K562 (cell line): ENCODE measurements at regions not wholly inside any gene's neighbourhood (a gene's known extent, or its start where the extent isn't known, plus 50 kb on each side); places are given as distances from the start of the nearest gene placed in this dataset.

ENCODE experiments used
- ATAC-seq: fragments of 200-7000 bp; cut with Tn5 transposase; 3 replicates; pipeline ENCODE4 v1.9.1; 2020; ENCODE audit warnings: moderate library complexity
- BruUV-seq: library from RNA; stranded (reverse); fragments of 400-500 nt; replicated peaks from 2 replicates; lab custom pipeline; 2021; lab: Mats Ljungman, UMichigan
- CTCF ChIA-PET: fragments of 300-600 bp; formaldehyde crosslinking; extraction: SDS; loops from one replicate; lab custom pipeline; 2021; ENCODE audit warnings: low intra/inter-chr PET ratio; lab: Yijun Ruan, JAX
- POLR2A ChIA-PET: fragments of 300-600, 350-650 bp; sonication (Branson Sonifier 250); formaldehyde crosslinking; extraction: SDS; loops from one replicate; lab custom pipeline; 2021; ENCODE audit warnings: antibody characterized with exemption, inconsistent platforms; lab: Yijun Ruan, JAX
- DNase-seq, 4 experiments: peaks; one replicate each; pipeline versions ENCODE4 v3.0.0 to v3.0.0-alpha.2; 2011 to 2018; ENCODE audit warnings: low spot score in 3 of 4, mixed read lengths in 3 of 4; ENCODE audit errors: extremely low read depth in 1 of 4
- FAIRE-seq: peaks from 2 replicates; lab custom pipeline; 2011; peaks lifted over from hg19 to GRCh38; lab: Jason Lieb, UNC
- H2AFZ ChIP-seq: 2 replicates; pipeline ENCODE4 v1.6.0; 2011; ENCODE audit warnings: low read depth, low read length, control low read depth, inconsistent platforms
- H3K27ac ChIP-seq: fragments of 200-600 bp; 3 replicates; pipeline ENCODE4 v1.8.0; 2011; ENCODE audit warnings: low read depth, mild to moderate bottlenecking, control low read depth, inconsistent platforms, low read length, moderate library complexity, mixed read lengths; ENCODE audit errors: extremely low read depth
- H3K27me3 ChIP-seq, 2 experiments: fragments of 300-600 bp in 1 of 2; 2 replicates in 1 of 2; 3 replicates in 1 of 2; pipeline versions ENCODE4 v1.6.0 to v1.8.0; 2011; ENCODE audit warnings: inconsistent platforms in 2 of 2, low read length in 2 of 2, mild to moderate bottlenecking in 1 of 2, mixed read lengths in 1 of 2, moderate library complexity in 1 of 2; ENCODE audit not compliant: control insufficient read depth in 2 of 2, insufficient read depth in 2 of 2
- H3K36me3 ChIP-seq: fragments of 300-600 bp; 3 replicates; pipeline ENCODE4 v1.8.0; 2011; ENCODE audit warnings: mild to moderate bottlenecking, low read length, inconsistent platforms; ENCODE audit not compliant: control insufficient read depth, insufficient read depth
- H3K4me1 ChIP-seq, 2 experiments: fragments of 200-600 bp in 1 of 2; replicated peaks in 1 of 2; 2 replicates in 1 of 2; 3 replicates in 1 of 2; pipeline versions ENCODE4 v1.5.1 to v1.8.0; 2011; ENCODE audit warnings: inconsistent platforms in 2 of 2, low read length in 2 of 2, mild to moderate bottlenecking in 1 of 2, mixed read lengths in 1 of 2, moderate library complexity in 1 of 2; ENCODE audit not compliant: control insufficient read depth in 2 of 2, insufficient read depth in 2 of 2
- H3K4me2 ChIP-seq: 2 replicates; pipeline ENCODE4 v1.6.1; 2011; ENCODE audit warnings: low read length, control low read depth, inconsistent platforms, mixed read lengths; ENCODE audit not compliant: insufficient read depth
- H3K4me3 ChIP-seq: fragments of 200-600 bp; sonication (generic), shearing (Covaris generic); 2 replicates; pipeline ENCODE4 v1.5.1; 2016; ENCODE audit warnings: control low read depth, inconsistent platforms
- H3K79me2 ChIP-seq: fragments of 200-600 bp; 3 replicates; pipeline ENCODE4 v1.8.0; 2011; ENCODE audit warnings: low read length, inconsistent platforms; ENCODE audit not compliant: control insufficient read depth, insufficient read depth
- H3K9ac ChIP-seq, 2 experiments: 2 replicates each; pipeline versions ENCODE4 v1.6.0 to v1.6.1; 2011; ENCODE audit warnings: low read depth in 2 of 2, low read length in 2 of 2, control low read depth in 1 of 2, inconsistent platforms in 1 of 2, mild to moderate bottlenecking in 1 of 2, mixed read lengths in 1 of 2; ENCODE audit not compliant: insufficient read depth in 1 of 2
- H3K9me1 ChIP-seq: one replicate; pipeline ENCODE4 v1.6.0; 2011; ENCODE audit warnings: inconsistent platforms, mild to moderate bottlenecking, low read length, moderate library complexity; ENCODE audit not compliant: control insufficient read depth, insufficient read depth
- H3K9me3 ChIP-seq: replicated peaks from 2 replicates; pipeline ENCODE4 v1.5.1; 2011; ENCODE audit warnings: low read depth, low read length, inconsistent platforms; ENCODE audit not compliant: control insufficient read depth, insufficient read depth
- H4K20me1 ChIP-seq: replicated peaks from 2 replicates; pipeline ENCODE4 v1.6.1; 2011; ENCODE audit warnings: low read length, inconsistent platforms, mixed read lengths; ENCODE audit not compliant: control insufficient read depth, insufficient read depth
- BRD4 ChIP-seq: fragments of 200-600 bp; sonication (generic); IDR thresholded peaks from 2 replicates; pipeline ENCODE4 v1.6.1; 2017; ENCODE audit warnings: inconsistent platforms
- HBP1 ChIP-seq: fragments of 450-650 bp; formaldehyde crosslinking; IDR thresholded peaks from 2 replicates; pipeline ENCODE4 v1.4.0; 2022; ENCODE audit warnings: missing genetic modification characterization
- MYNN ChIP-seq, 2 experiments: sonication (generic); formaldehyde crosslinking in 1 of 2; IDR thresholded peaks; 2 replicates each; pipeline versions ENCODE4 v1.5.0 to v1.6.1; 2016 to 2020; ENCODE audit warnings: antibody characterized with exemption in 1 of 2, missing genetic modification reagents in 1 of 2
- SRF ChIP-seq, 2 experiments: fragments of 250-450, 450-650 bp in 1 of 2; sonication (Bioruptor Pico) in 1 of 2; sonication (generic) in 1 of 2; formaldehyde crosslinking; IDR thresholded peaks; 2 replicates each; pipeline versions ENCODE4 v1.5.0 to v1.5.1; 2020 to 2022; ENCODE audit warnings: mild to moderate bottlenecking in 1 of 2, missing genetic modification reagents in 1 of 2
- SRSF9 ChIP-seq: fragments of 200-400 bp; formaldehyde crosslinking; IDR thresholded peaks from 2 replicates; pipeline ENCODE4 v1.6.1; 2017; ENCODE audit warnings: low read depth, low read length, borderline replicate concordance
- TAF7 ChIP-seq: fragments of 450-650 bp; IDR thresholded peaks from 2 replicates; pipeline ENCODE4 v1.6.1; 2016; ENCODE audit warnings: missing genetic modification characterization, missing compliant biosample characterization
- XRCC3 ChIP-seq: fragments of 450-650 bp; IDR thresholded peaks from 2 replicates; pipeline ENCODE4 v1.6.1; 2017; ENCODE audit warnings: mild to moderate bottlenecking, moderate library complexity
- WGBS: fragments of 100-300 bp; shearing (Covaris generic); methylation state at CpG from one replicate; pipeline ENCODE4 v1.1.6; 2016; ENCODE audit warnings: low coverage, mixed read lengths; ENCODE audit not compliant: insufficient coverage; ENCODE audit errors: missing lambda C conversion rate; 5-methylcytosine and 5-hydroxymethylcytosine counted together
- in situ Hi-C: fragments of 300-500 bp; cut with MboI; formaldehyde crosslinking; loops from 4 replicates; pipeline ENCODE4 v1.15.0; 2018; ENCODE audit warnings: inconsistent platforms, mixed read lengths
- intact Hi-C: fragments of 100-400 bp; cut with micrococcal nuclease; formaldehyde crosslinking; loops from 2 replicates; pipeline ENCODE4 v1.14.2; 2022
- TF ChIP-seq, protein P1 (sequence below), 2 experiments: fragments of 450-650 bp in 1 of 2; sonication (generic) in 1 of 2; formaldehyde crosslinking in 1 of 2; IDR thresholded peaks; 2 replicates each; pipeline versions ENCODE4 v1.7.1 to v1.9.0; 2016 to 2022; ENCODE audit warnings: inconsistent platforms in 1 of 2, mild to moderate bottlenecking in 1 of 2, missing genetic modification reagents in 1 of 2
- TF ChIP-seq, protein P2 (sequence below): sonication (generic); formaldehyde crosslinking; IDR thresholded peaks from 2 replicates; pipeline ENCODE4 v1.8.1; 2023; ENCODE audit warnings: mild to moderate bottlenecking, missing genetic modification reagents

- Histone ChIP-seq H3K79me2 (no peaks in the 10 kb centered on the region), H2AFZ (no peak overlapping the region), H3K27me3 (no peaks in the 10 kb centered on the region), H4K20me1 (no peaks in the 10 kb centered on the region), H3K9me1 (no peaks in the 10 kb centered on the region), H3K27ac (no peak overlapping the region), H3K4me1 (no peaks in the 10 kb centered on the region)
- ATAC-seq (no peak), DNase-seq (no peak)
- in situ Hi-C loops: no loop called here
- intact Hi-C loops: no loop called here
- POLR2A ChIA-PET: no interaction called here
- TF ChIP-seq HBP1 (CRISPR knock-in tag): no peak
- TF ChIP-seq, protein P1, sequence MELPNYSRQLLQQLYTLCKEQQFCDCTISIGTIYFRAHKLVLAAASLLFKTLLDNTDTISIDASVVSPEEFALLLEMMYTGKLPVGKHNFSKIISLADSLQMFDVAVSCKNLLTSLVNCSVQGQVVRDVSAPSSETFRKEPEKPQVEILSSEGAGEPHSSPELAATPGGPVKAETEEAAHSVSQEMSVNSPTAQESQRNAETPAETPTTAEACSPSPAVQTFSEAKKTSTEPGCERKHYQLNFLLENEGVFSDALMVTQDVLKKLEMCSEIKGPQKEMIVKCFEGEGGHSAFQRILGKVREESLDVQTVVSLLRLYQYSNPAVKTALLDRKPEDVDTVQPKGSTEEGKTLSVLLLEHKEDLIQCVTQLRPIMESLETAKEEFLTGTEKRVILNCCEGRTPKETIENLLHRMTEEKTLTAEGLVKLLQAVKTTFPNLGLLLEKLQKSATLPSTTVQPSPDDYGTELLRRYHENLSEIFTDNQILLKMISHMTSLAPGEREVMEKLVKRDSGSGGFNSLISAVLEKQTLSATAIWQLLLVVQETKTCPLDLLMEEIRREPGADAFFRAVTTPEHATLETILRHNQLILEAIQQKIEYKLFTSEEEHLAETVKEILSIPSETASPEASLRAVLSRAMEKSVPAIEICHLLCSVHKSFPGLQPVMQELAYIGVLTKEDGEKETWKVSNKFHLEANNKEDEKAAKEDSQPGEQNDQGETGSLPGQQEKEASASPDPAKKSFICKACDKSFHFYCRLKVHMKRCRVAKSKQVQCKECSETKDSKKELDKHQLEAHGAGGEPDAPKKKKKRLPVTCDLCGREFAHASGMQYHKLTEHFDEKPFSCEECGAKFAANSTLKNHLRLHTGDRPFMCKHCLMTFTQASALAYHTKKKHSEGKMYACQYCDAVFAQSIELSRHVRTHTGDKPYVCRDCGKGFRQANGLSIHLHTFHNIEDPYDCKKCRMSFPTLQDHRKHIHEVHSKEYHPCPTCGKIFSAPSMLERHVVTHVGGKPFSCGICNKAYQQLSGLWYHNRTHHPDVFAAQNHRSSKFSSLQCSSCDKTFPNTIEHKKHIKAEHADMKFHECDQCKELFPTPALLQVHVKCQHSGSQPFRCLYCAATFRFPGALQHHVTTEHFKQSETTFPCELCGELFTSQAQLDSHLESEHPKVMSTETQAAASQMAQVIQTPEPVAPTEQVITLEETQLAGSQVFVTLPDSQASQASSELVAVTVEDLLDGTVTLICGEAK (IDR thresholded peaks at IDR 0.05): no peak
- TF ChIP-seq, protein P1 (CRISPR knock-in tag; IDR thresholded peaks at IDR 0.05): no peak
- no peak for TF ChIP-seq MYNN (IDR thresholded peaks at IDR 0.05)
- TF ChIP-seq MYNN (CRISPR knock-in tag; IDR thresholded peaks at IDR 0.05): no peak
- TF ChIP-seq BRD4: no peak
- TF ChIP-seq XRCC3: no peak
- TF ChIP-seq SRF (CRISPR knock-in tag; IDR thresholded peaks at IDR 0.05): no peak
- TF ChIP-seq, protein P2, sequence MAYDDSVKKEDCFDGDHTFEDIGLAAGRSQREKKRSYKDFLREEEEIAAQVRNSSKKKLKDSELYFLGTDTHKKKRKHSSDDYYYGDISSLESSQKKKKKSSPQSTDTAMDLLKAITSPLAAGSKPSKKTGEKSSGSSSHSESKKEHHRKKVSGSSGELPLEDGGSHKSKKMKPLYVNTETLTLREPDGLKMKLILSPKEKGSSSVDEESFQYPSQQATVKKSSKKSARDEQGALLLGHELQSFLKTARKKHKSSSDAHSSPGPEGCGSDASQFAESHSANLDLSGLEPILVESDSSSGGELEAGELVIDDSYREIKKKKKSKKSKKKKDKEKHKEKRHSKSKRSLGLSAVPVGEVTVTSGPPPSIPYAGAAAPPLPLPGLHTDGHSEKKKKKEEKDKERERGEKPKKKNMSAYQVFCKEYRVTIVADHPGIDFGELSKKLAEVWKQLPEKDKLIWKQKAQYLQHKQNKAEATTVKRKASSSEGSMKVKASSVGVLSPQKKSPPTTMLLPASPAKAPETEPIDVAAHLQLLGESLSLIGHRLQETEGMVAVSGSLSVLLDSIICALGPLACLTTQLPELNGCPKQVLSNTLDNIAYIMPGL (CRISPR knock-in tag): no peak
- TF ChIP-seq TAF7 (tag): no peak
- TF ChIP-seq SRSF9: no peak
- TF ChIP-seq, all 486 proteins: peak for 0
- Histone ChIP-seq H3K9ac (no peak overlapping the region), H3K36me3 (no peaks in the 10 kb centered on the region), H3K9me3 (no peaks in the 10 kb centered on the region), H3K4me2 (no peak overlapping the region), H3K4me3 (no peak overlapping the region)
- 2% methylated on average over 13 of the region's 14 CpGs for WGBS
- FAIRE-seq: no peak
- BruUV-seq: no TSS peak
- CTCF ChIA-PET: no interaction called here
Measured at GRCh38 chr1:104932949-104933679, 1183.4 kb downstream of the AMY1C start.
